ENCODE measurements at regions not wholly inside any gene's neighbourhood (a gene's known extent, or its start where the extent isn't known, plus 50 kb on each side); places are given as distances from the start of the nearest gene placed in this dataset.

GRCh38 chr5:2014058-2014610, 131.4 kb upstream of the IRX4 start:
- no peaks in the 10 kb centered on the region for H3K36me3 ChIP-seq
- no peaks in the 10 kb centered on the region for H3K9me3 ChIP-seq
- no peak for DNase-seq
- intact Hi-C loops (cut with DNase I; ENCODE audit: low total_unique reads) (no loop called here), in situ Hi-C loops (cut with MboI; ENCODE audit: low sequenced_read_pairs in 4 of 4) (no loop called here)
- no peak for TF ChIP-seq CTCF (IDR thresholded peaks at IDR 0.05 in 4 of 5, conservative IDR thresholded peaks at IDR 0.05 in 1 of 5)
- TF ChIP-seq POLR2A (IDR thresholded peaks at IDR 0.05): no peak
- no peak for ATAC-seq
- no peak overlapping the region for H3K27ac ChIP-seq
- no peak overlapping the region for H3K4me3 ChIP-seq
- peaks cover 0 to 10% (median 2%) of the 10 kb centered on the region in 3 donors for H3K27me3 ChIP-seq
- H3K4me1 ChIP-seq: no peaks in the 10 kb centered on the region

- in situ Hi-C loops (cut with MboI; ENCODE audit: low sequenced_read_pairs in 4 of 4): no loop called here
- Histone ChIP-seq H3K9me3 (no peaks in the 10 kb centered on the region), H3K27me3 (peaks cover 0 to 10% (median 6%) of the 10 kb centered on the region in 3 donors), H3K27ac (no peak overlapping the region), H3K4me3 (no peak overlapping the region), H3K4me1 (no peaks in the 10 kb centered on the region), H3K36me3 (no peaks in the 10 kb centered on the region)
- DNase-seq (no peak), ATAC-seq (no peak)
- no peak for TF ChIP-seq POLR2A (IDR thresholded peaks at IDR 0.05)
- no peak for TF ChIP-seq CTCF (IDR thresholded peaks at IDR 0.05 in 4 of 5, conservative IDR thresholded peaks at IDR 0.05 in 1 of 5)
- intact Hi-C loops (cut with DNase I; ENCODE audit: low total_unique reads): no loop called here
These were observed 130.8 kb upstream of the IRX4 start for GRCh38 chr5:2013301-2014057.

- no peak for DNase-seq
- Histone ChIP-seq H3K27me3 (peaks cover 0 to 15% (median 6%) of the 10 kb centered on the region in 3 donors), H3K4me3 (no peak overlapping the region), H3K4me1 (no peaks in the 10 kb centered on the region), H3K9me3 (no peaks in the 10 kb centered on the region), H3K36me3 (no peaks in the 10 kb centered on the region), H3K27ac (no peak overlapping the region)
- TF ChIP-seq POLR2A (IDR thresholded peaks at IDR 0.05) (no peak), CTCF (IDR thresholded peaks at IDR 0.05 in 4 of 5, conservative IDR thresholded peaks at IDR 0.05 in 1 of 5) (no peak)
- no peak for ATAC-seq
- in situ Hi-C loops (cut with MboI; ENCODE audit: low sequenced_read_pairs in 4 of 4): no loop called here
- intact Hi-C loops (cut with DNase I; ENCODE audit: low total_unique reads): no loop called here
These were observed 130.2 kb upstream of the IRX4 start for GRCh38 chr5:2012885-2013284.

- DNase-seq (no peak), ATAC-seq (no peak)
- Histone ChIP-seq H3K4me3 (no peak overlapping the region), H3K27me3 (peaks cover 0 to 21% (median 6%) of the 10 kb centered on the region in 3 donors), H3K36me3 (no peaks in the 10 kb centered on the region), H3K27ac (no peak overlapping the region), H3K4me1 (no peaks in the 10 kb centered on the region), H3K9me3 (no peaks in the 10 kb centered on the region)
- intact Hi-C loops (cut with DNase I; ENCODE audit: low total_unique reads): no loop called here
- no peak for TF ChIP-seq CTCF (IDR thresholded peaks at IDR 0.05 in 4 of 5, conservative IDR thresholded peaks at IDR 0.05 in 1 of 5)
- TF ChIP-seq POLR2A (IDR thresholded peaks at IDR 0.05): no peak
- in situ Hi-C loops (cut with MboI; ENCODE audit: low sequenced_read_pairs in 4 of 4): no loop called here
These were observed 129.0 kb upstream of the IRX4 start for GRCh38 chr5:2011481-2012411.
